Uterus (tissue), 3 donors: ENCODE measurements at regions not wholly inside any gene's neighbourhood (a gene's known extent, or its start where the extent isn't known, plus 50 kb on each side); places are given as distances from the start of the nearest gene placed in this dataset.

ENCODE experiments used
- DNase-seq, 2 donors: peaks; one replicate each; pipeline ENCODE4 v3.0.0-alpha.2; 2019 to 2020
- H3K27ac ChIP-seq, 2 donors: fragments of 200-600 bp; sonication (generic); 1 replicate in 1 of 2; 2 replicates in 1 of 2; pipeline ENCODE4 v1.5.1; 2016 to 2018
- H3K27me3 ChIP-seq, 2 donors: fragments of 200-600 bp; sonication (generic); one replicate each; pipeline ENCODE4 v1.5.1; 2018 to 2019; ENCODE audit warnings: control low read depth in 1 of 2
- H3K36me3 ChIP-seq, 2 donors: fragments of 200-600 bp; sonication (generic); one replicate each; pipeline ENCODE4 v1.5.1; 2019; ENCODE audit warnings: control low read depth in 1 of 2
- H3K4me1 ChIP-seq, 2 donors: fragments of 200-600 bp; sonication (generic); one replicate each; pipeline ENCODE4 v1.5.1; 2018 to 2019; ENCODE audit warnings: control low read depth in 1 of 2
- H3K4me3 ChIP-seq, 2 donors: fragments of 200-600 bp; sonication (generic); 1 replicate in 1 of 2; 2 replicates in 1 of 2; pipeline ENCODE4 v1.5.1; 2018 to 2019; ENCODE audit warnings: mild to moderate bottlenecking in 1 of 2
- H3K9me3 ChIP-seq, 2 donors: fragments of 200-600 bp; sonication (generic); one replicate each; pipeline ENCODE4 v1.5.1; 2019; ENCODE audit warnings: control low read depth in 1 of 2
- CTCF ChIP-seq, 4 experiments: fragments of 200-600 bp in 2 of 4; fragments of 450-650 bp in 2 of 4; sonication (generic) in 2 of 4; IDR thresholded peaks; one replicate each; pipeline ENCODE4 v1.5.1; 2016 to 2019; ENCODE audit warnings: antibody characterized with exemption in 4 of 4, mild to moderate bottlenecking in 2 of 4, moderate library complexity in 1 of 4
- POLR2A ChIP-seq, 2 donors: fragments of 450-650 bp; IDR thresholded peaks; one replicate each; pipeline ENCODE4 v1.6.1; 2016; ENCODE audit warnings: antibody characterized with exemption in 2 of 2, mild to moderate bottlenecking in 1 of 2, moderate library complexity in 1 of 2
- intact Hi-C: fragments of 100-400 bp; cut with DNase I; formaldehyde crosslinking; loops from one replicate; pipeline ENCODE4 v1.15.1; 2023; ENCODE audit warnings: low total_unique reads
- donor health status: DM: yes; HTN: yes; CAD: no.

GRCh38 chr6:122122686-122123085, 276.8 kb upstream of the HSF2 start:
- no peak overlapping the region for H3K4me3 ChIP-seq
- no peaks in the 10 kb centered on the region for H3K27me3 ChIP-seq
- H3K9me3 ChIP-seq: no peaks in the 10 kb centered on the region
- intact Hi-C loops: no loop called here
- TF ChIP-seq CTCF (IDR thresholded peaks at IDR 0.05): no peak
- no peak for TF ChIP-seq POLR2A (IDR thresholded peaks at IDR 0.05)
- no peak overlapping the region for H3K27ac ChIP-seq
- no peaks in the 10 kb centered on the region for H3K36me3 ChIP-seq
- DNase-seq: no peak
- no peaks in the 10 kb centered on the region for H3K4me1 ChIP-seq

DNA sequence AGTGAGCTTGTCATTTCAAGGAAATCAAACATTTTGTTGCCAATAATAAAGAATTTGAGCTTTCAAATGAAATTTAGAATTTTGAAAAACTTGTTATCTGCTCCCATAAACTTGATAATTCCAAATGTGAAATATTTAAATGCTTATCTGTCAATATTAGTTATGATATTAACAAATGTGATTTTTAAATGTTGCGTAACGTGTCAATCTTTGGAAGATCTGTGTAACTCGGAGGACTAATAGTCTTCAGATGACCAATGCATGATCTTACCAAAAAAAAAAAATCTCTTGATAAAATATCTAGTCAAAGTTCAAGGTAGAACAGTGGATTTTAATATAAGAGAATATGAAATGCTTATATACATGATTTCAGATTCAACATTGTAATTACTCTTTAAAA, 274.5 kb upstream of the HSF2 start:
- Histone ChIP-seq H3K27me3 (no peaks in the 10 kb centered on the region), H3K36me3 (no peaks in the 10 kb centered on the region), H3K4me1 (no peaks in the 10 kb centered on the region), H3K9me3 (no peaks in the 10 kb centered on the region), H3K27ac (no peak overlapping the region), H3K4me3 (no peak overlapping the region)
- intact Hi-C loops: no loop called here
- TF ChIP-seq CTCF (IDR thresholded peaks at IDR 0.05): no peak
- TF ChIP-seq POLR2A (IDR thresholded peaks at IDR 0.05): no peak
- DNase-seq: no peak

DNA sequence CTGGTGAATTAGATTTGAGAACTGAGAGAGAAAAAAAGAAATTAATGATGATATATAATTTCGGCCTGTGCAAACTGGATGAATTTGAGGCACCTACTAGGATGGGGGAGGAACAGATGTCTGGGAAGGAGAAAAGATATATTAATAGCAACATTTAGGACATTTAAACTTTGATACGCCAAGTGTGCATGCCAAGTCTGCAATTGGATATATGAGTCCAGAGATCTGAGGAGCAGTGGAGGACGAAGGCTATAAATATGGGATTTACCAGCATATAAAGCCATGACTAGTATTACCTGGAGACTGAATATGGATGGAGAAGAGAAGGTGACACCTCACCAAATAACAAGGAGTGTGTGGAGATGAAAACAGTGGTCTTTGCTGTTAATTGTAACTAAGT, 272.6 kb upstream of the HSF2 start:
- no peak overlapping the region for H3K4me3 ChIP-seq
- H3K4me1 ChIP-seq: no peaks in the 10 kb centered on the region
- no peak for TF ChIP-seq CTCF (IDR thresholded peaks at IDR 0.05)
- TF ChIP-seq POLR2A (IDR thresholded peaks at IDR 0.05): no peak
- no peak overlapping the region for H3K27ac ChIP-seq
- H3K9me3 ChIP-seq: no peaks in the 10 kb centered on the region
- H3K27me3 ChIP-seq: no peaks in the 10 kb centered on the region
- no peaks in the 10 kb centered on the region for H3K36me3 ChIP-seq
- intact Hi-C loops: no loop called here
- no peak for DNase-seq

DNA sequence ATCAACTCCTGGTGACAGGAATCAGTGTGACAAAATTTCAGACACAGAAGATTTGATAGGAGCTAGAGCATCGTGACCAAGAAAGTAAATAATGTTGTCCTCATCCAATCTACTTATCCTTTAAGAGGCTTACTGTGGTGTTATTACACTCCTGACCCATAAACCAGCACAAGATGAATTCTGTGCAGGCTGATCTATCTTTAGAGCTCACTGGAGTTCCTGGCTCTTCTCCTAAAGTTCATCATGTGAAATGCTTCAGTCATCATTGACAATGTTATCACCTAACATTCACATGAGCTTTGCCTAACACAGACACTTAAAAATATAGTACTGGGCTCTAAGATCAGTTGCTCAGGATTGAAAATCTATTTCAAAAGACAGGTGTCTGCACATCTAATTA, 271.0 kb upstream of the HSF2 start:
- H3K9me3 ChIP-seq: no peaks in the 10 kb centered on the region
- no peak overlapping the region for H3K27ac ChIP-seq
- H3K4me1 ChIP-seq: no peaks in the 10 kb centered on the region
- no peaks in the 10 kb centered on the region for H3K36me3 ChIP-seq
- no peak for TF ChIP-seq POLR2A (IDR thresholded peaks at IDR 0.05)
- TF ChIP-seq CTCF (IDR thresholded peaks at IDR 0.05): no peak
- H3K4me3 ChIP-seq: no peak overlapping the region
- H3K27me3 ChIP-seq: no peaks in the 10 kb centered on the region
- intact Hi-C loops: no loop called here
- no peak for DNase-seq

DNA sequence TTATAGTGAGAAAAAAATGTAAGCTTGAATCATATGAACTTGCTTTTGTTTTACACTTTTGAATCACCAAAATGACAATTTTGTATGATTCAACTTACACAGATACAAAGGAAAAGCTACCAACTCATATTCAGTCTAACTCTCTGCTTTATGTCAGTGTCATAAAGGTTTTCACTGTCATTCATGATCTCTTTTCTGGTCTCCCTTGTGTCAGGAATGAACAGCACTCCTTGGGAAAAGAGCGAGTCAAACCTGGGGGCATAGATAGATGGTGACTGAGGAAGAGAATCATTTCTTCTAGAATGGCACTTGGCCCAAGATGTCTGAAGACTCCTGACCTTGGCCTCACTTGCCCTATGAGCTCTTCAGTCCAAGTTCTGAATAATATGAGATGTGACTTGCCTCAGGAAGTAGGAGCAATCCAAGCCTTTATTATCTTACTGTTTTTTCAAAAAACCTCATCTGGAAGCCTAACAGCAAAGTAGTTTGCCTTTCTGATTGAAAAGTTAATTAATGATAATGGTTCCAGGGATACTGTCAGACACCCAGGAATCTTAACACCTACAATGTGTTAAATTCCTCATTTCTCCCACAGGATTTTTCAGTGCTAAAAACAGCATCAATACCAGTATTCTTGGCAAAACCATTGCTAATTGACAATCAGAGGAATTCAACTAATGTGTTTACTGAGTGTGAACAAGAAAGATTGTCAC, 270.0 kb upstream of the HSF2 start:
- DNase-seq: no peak
- Histone ChIP-seq H3K4me1 (no peaks in the 10 kb centered on the region), H3K27me3 (no peaks in the 10 kb centered on the region), H3K36me3 (no peaks in the 10 kb centered on the region), H3K4me3 (no peak overlapping the region), H3K9me3 (no peaks in the 10 kb centered on the region), H3K27ac (no peak overlapping the region)
- intact Hi-C loops: no loop called here
- no peak for TF ChIP-seq POLR2A (IDR thresholded peaks at IDR 0.05)
- no peak for TF ChIP-seq CTCF (IDR thresholded peaks at IDR 0.05)
